IMR-90 (cell line): ENCODE measurements at regions not wholly inside any gene's neighbourhood (a gene's known extent, or its start where the extent isn't known, plus 50 kb on each side); places are given as distances from the start of the nearest gene placed in this dataset.

Experiments
- CEBPB ChIP-seq: IDR thresholded peaks from 2 replicates; pipeline ENCODE4 v1.6.1; 2012; ENCODE audit warnings: low read depth, low read length, improper control_type of control experiment
- CTCF ChIP-seq: conservative IDR thresholded peaks from 2 replicates; pipeline ENCODE4 v1.5.1; 2012; ENCODE audit warnings: mild to moderate bottlenecking, low read depth, low read length, improper control_type of control experiment
- MAZ ChIP-seq: IDR thresholded peaks from 2 replicates; pipeline ENCODE4 v1.6.1; 2012; ENCODE audit warnings: low read depth, mild to moderate bottlenecking, low read length, improper control_type of control experiment, moderate library complexity, borderline replicate concordance
- MXI1 ChIP-seq: IDR thresholded peaks from 2 replicates; pipeline ENCODE4 v1.6.1; 2012; ENCODE audit warnings: low read depth, mild to moderate bottlenecking, low read length, moderate library complexity, borderline replicate concordance
- NFE2L2 ChIP-seq: fragments of 150-350 bp; IDR thresholded peaks from 2 replicates; pipeline ENCODE4 v1.6.1; 2016; ENCODE audit warnings: low read depth, mild to moderate bottlenecking, low read length
- POLR2A ChIP-seq: IDR thresholded peaks from 2 replicates; pipeline ENCODE4 v1.6.1; 2012; ENCODE audit warnings: mild to moderate bottlenecking, low read depth, low read length
- SMC3 ChIP-seq: fragments of 150-350 bp; IDR thresholded peaks from 2 replicates; pipeline ENCODE4 v1.6.1; 2016; ENCODE audit warnings: low read depth, mild to moderate bottlenecking, antibody characterized with exemption, low read length, moderate library complexity

GRCh38 chr4:53902786-53903185 lies 161.6 kb downstream of the CHIC2 start:
- TF ChIP-seq CTCF (no peak), SMC3 (no peak), POLR2A (no peak), NFE2L2 (no peak), MXI1 (no peak), CEBPB (no peak), MAZ (no peak)
